ENCODE measurements at regions not wholly inside any gene's neighbourhood (a gene's known extent, or its start where the extent isn't known, plus 50 kb on each side); places are given as distances from the start of the nearest gene placed in this dataset.

GRCh38 chr3:127427156-127427555, 139.3 kb upstream of the PRR20G start:
- 70 to 76% methylated on average over 6 of the region's 6 CpGs for WGBS, 2 donors
- intact Hi-C loops (cut with DNase I) = no loop called here
- H3K27me3 ChIP-seq = peaks cover 0 to 69% (median 13%) of the 10 kb centered on the region in 3 donors
- DNase-seq = peak; percentile 28
- H3K4me3 ChIP-seq = no peak overlapping the region
- no peaks in the 10 kb centered on the region for H3K36me3 ChIP-seq
- no peak for TF ChIP-seq EP300 (IDR thresholded peaks at IDR 0.05)
- TF ChIP-seq CTCF (IDR thresholded peaks at IDR 0.05) = no peak
- no peak for TF ChIP-seq POLR2A (IDR thresholded peaks at IDR 0.05)
- no peak for TF ChIP-seq POLR2AphosphoS5 (IDR thresholded peaks at IDR 0.05)
- H3K27ac ChIP-seq = no peak overlapping the region
- no peaks in the 10 kb centered on the region for H3K4me1 ChIP-seq
- no peaks in the 10 kb centered on the region for H3K9me3 ChIP-seq

GRCh38 chr3:127426444-127427153, 138.8 kb upstream of the PRR20G start:
- no peaks in the 10 kb centered on the region for H3K4me1 ChIP-seq
- TF ChIP-seq CTCF (IDR thresholded peaks at IDR 0.05) = no peak
- no peak for TF ChIP-seq POLR2A (IDR thresholded peaks at IDR 0.05)
- intact Hi-C loops (cut with DNase I) = no loop called here
- peak; percentile 54 for DNase-seq
- no peaks in the 10 kb centered on the region for H3K9me3 ChIP-seq
- no peak overlapping the region for H3K27ac ChIP-seq
- H3K27me3 ChIP-seq = peaks cover 0 to 70% (median 13%) of the 10 kb centered on the region in 3 donors
- no peak overlapping the region for H3K4me3 ChIP-seq
- no peaks in the 10 kb centered on the region for H3K36me3 ChIP-seq
- WGBS, 2 donors = 30 to 36% methylated on average over 18 of the region's 18 CpGs

GRCh38 chr3:127425505-127426443, 137.9 kb upstream of the PRR20G start:
- 76 to 79% methylated on average over 20 of the region's 20 CpGs for WGBS, 2 donors
- Histone ChIP-seq H3K36me3 (no peaks in the 10 kb centered on the region), H3K4me3 (no peak overlapping the region), H3K27ac (no peak overlapping the region), H3K4me1 (no peaks in the 10 kb centered on the region), H3K27me3 (peaks cover 0 to 70% (median 16%) of the 10 kb centered on the region in 3 donors), H3K9me3 (no peaks in the 10 kb centered on the region)
- peak; percentile 41 for DNase-seq
- TF ChIP-seq EP300 (IDR thresholded peaks at IDR 0.05) (no peak), CTCF (IDR thresholded peaks at IDR 0.05) (no peak), POLR2AphosphoS5 (IDR thresholded peaks at IDR 0.05) (no peak), POLR2A (IDR thresholded peaks at IDR 0.05) (no peak)
- intact Hi-C loops (cut with DNase I) = no loop called here

GRCh38 chr3:127424766-127425504, 137.1 kb upstream of the PRR20G start:
- no peaks in the 10 kb centered on the region for H3K9me3 ChIP-seq
- WGBS, 2 donors = 38 to 56% methylated on average over 8 of the region's 8 CpGs
- peaks cover 0 to 71% (median 24%) of the 10 kb centered on the region in 3 donors for H3K27me3 ChIP-seq
- DNase-seq = peak; percentile 39
- no peak for TF ChIP-seq POLR2AphosphoS5 (IDR thresholded peaks at IDR 0.05)
- no peak for TF ChIP-seq EP300 (IDR thresholded peaks at IDR 0.05)
- no peak for TF ChIP-seq CTCF (IDR thresholded peaks at IDR 0.05)
- TF ChIP-seq POLR2A (IDR thresholded peaks at IDR 0.05) = no peak
- H3K4me3 ChIP-seq = no peak overlapping the region
- no peak overlapping the region for H3K27ac ChIP-seq
- H3K36me3 ChIP-seq = no peaks in the 10 kb centered on the region
- H3K4me1 ChIP-seq = no peaks in the 10 kb centered on the region
- intact Hi-C loops (cut with DNase I) = no loop called here

Measured in sigmoid colon (tissue), 6 donors.